Muscle of leg (tissue), 3 donors: ENCODE measurements at regions not wholly inside any gene's neighbourhood (a gene's known extent, or its start where the extent isn't known, plus 50 kb on each side); places are given as distances from the start of the nearest gene placed in this dataset.
"Not testable (repeated sequence)": the region's sequence is repeated elsewhere in the genome, so short reads cannot be mapped to it uniquely, and the experiment has no call there.

Experiments used
- DNase-seq: peaks from one replicate; pipeline ENCODE4 v3.0.0; 2013
- H3K27ac ChIP-seq: one replicate; pipeline ENCODE4 v1.5.1; 2013; ENCODE audit warnings: mild to moderate bottlenecking, low read length, control low read depth
- H3K27me3 ChIP-seq: one replicate; pipeline ENCODE4 v1.6.1; 2013; ENCODE audit warnings: low read length; ENCODE audit not compliant: control insufficient read depth, insufficient read depth
- H3K36me3 ChIP-seq: one replicate; pipeline ENCODE4 v1.6.1; 2013; ENCODE audit warnings: low read length; ENCODE audit not compliant: control insufficient read depth, insufficient read depth
- H3K4me1 ChIP-seq: one replicate; pipeline ENCODE4 v1.6.1; 2013; ENCODE audit warnings: low read length; ENCODE audit not compliant: control insufficient read depth, insufficient read depth
- H3K4me3 ChIP-seq: one replicate; pipeline ENCODE4 v1.5.1; 2013; ENCODE audit warnings: low read length, control low read depth
- H3K9me3 ChIP-seq: replicated peaks from 2 replicates; pipeline ENCODE4 v1.6.1; 2013; ENCODE audit warnings: low read depth, low read length; ENCODE audit not compliant: control insufficient read depth
- WGBS: methylation state at CpG from one replicate; pipeline ENCODE4 v1.1.5; 2013; ENCODE audit warnings: missing lambda C conversion rate; ENCODE audit not compliant: insufficient coverage; 5-methylcytosine and 5-hydroxymethylcytosine counted together

DNA sequence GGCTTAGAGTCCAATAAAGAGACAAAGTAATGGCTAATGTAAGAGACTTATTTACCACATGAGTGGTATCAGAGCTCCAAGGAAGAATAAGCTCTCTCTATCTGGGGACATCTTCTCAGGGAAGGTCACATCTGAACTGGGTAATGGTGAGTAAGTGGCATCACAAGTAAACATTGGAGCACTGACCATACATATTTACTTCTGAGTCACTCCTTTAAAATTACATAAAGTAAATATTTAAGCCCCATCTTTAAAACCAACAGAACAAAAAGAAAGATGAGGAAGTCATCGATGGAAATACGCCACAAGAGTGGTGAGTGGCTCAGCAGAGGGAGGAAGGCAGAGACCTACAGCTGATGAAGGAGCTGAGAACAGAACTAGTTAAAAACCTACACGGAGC, 159.9 kb downstream of the DUSP6 start:
- no peak for DNase-seq
- H3K36me3 ChIP-seq = no peaks in the 10 kb centered on the region
- H3K27ac ChIP-seq = no peak overlapping the region
- H3K27me3 ChIP-seq = no peaks in the 10 kb centered on the region
- WGBS = no CpG with 5 or more reads among the region's 3 CpGs
- no peak overlapping the region for H3K4me3 ChIP-seq
- H3K9me3 ChIP-seq = peaks cover 5% of the 10 kb centered on the region
- no peaks in the 10 kb centered on the region for H3K4me1 ChIP-seq

DNA sequence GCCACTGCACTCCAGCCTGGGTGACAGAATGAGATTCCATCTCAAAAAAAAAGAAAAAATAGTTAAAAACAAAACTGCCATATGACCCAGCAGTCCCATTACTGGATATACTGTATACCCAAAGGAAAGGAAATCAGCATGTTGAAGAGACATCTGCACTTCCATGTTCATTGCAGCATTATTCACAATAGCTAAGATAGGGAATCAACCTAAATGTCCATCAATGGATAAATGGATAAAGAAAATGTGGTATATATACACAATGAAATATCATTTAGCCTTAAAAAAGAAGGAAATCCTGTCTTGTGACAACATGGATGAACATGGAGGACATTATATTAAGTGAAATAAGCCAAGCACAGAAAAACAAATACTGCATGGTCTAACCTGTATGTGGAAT, 160.7 kb downstream of the DUSP6 start:
- not testable (repeated sequence) for H3K27me3 ChIP-seq, H3K4me1 ChIP-seq, H3K27ac ChIP-seq, H3K4me3 ChIP-seq, H3K36me3 ChIP-seq, H3K9me3 ChIP-seq, DNase-seq

DNA sequence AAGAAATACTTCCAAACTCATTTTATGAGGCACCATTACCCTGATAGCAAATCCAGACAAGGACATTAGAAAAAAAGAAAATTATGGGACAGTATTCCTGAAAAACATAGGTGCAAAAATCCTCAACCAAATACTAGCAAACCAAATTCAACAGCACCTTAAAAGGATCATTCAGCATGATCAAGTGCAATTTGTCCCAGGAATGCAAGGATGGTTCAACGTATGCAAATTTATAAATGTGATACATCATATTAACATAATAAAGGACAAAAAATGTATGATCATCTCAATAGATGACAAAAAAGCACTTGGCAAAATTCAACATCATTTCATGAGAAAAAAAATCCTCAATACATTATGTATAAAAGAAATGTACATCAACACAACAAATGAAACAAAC, 162.9 kb downstream of the DUSP6 start:
- Histone ChIP-seq H3K36me3 (no peaks in the 10 kb centered on the region), H3K9me3 (peaks cover 5% of the 10 kb centered on the region), H3K4me3 (no peak overlapping the region), H3K4me1 (no peaks in the 10 kb centered on the region), H3K27ac (no peak overlapping the region), H3K27me3 (no peaks in the 10 kb centered on the region)
- no peak for DNase-seq
- no CpG with 5 or more reads among the region's 1 CpG for WGBS

DNA sequence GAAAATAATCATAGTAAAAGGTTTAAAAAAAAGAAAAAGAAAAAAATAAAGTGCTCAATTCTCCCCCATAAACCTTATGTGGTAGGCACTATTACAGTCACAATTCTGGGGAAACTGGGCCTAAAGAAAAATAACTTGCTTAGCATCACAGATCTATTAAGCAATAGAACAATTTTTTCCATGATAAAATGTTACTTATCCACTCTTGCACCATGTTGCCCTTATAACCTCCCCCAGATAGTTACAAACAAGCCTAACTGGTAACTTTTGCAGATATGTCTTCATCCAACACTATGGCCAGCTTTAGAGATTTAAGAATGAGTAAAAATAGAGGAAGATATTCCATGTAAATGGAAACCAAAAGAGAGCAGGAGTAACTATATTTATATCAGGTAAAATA, 164.8 kb downstream of the DUSP6 start:
- H3K4me1 ChIP-seq = no peaks in the 10 kb centered on the region
- H3K27ac ChIP-seq = no peak overlapping the region
- H3K4me3 ChIP-seq = no peak overlapping the region
- no peaks in the 10 kb centered on the region for H3K27me3 ChIP-seq
- no peaks in the 10 kb centered on the region for H3K36me3 ChIP-seq
- DNase-seq = no peak
- H3K9me3 ChIP-seq = peaks cover 5% of the 10 kb centered on the region

DNA sequence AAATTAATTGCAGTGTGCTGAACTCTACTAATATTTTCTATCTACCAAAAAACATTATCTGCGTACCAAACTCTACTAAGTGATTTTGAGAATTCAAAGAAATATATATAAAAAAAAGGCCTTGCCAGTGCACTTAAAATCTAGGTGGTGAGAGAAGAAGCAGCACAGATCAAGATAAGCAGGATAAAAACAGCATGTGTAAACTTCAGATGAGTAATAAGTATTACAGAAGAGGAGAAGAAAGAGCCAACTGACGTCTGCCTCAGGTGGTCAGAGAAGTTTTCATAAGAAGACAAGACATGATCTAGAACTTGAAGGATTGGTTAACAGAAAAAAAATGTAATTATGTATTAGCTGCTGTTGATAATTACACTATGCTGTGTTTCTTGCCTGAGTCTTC, 166.4 kb downstream of the DUSP6 start:
- H3K9me3 ChIP-seq = peaks cover 5% of the 10 kb centered on the region
- WGBS = 63% methylated on average over 1 of the region's 2 CpGs
- no peak for DNase-seq
- H3K27me3 ChIP-seq = no peaks in the 10 kb centered on the region
- no peaks in the 10 kb centered on the region for H3K36me3 ChIP-seq
- H3K4me3 ChIP-seq = no peak overlapping the region
- H3K4me1 ChIP-seq = no peaks in the 10 kb centered on the region
- H3K27ac ChIP-seq = no peak overlapping the region

DNA sequence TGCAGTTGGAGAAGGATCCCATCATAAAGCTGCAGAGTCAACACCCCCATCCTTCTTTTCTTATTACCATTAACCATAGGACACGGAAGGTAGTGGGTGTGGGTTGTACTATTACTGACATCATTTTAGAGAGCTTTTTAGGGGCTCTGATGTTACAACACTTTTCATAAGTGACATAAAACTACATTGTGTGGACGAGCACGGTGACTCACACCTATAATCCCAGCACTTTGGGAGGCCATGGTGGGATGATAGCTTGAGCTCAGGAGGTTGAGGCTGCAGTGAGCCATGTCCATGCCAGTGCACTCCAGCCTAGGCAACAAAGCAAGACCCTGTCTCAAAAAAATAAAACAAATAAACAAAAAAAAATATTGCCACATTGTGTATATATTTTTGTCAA, 167.1 kb downstream of the DUSP6 start:
- Histone ChIP-seq H3K4me1 (no peaks in the 10 kb centered on the region), H3K36me3 (no peaks in the 10 kb centered on the region), H3K27ac (no peak overlapping the region), H3K27me3 (no peaks in the 10 kb centered on the region), H3K4me3 (no peak overlapping the region), H3K9me3 (peaks cover 3% of the 10 kb centered on the region)
- WGBS = no CpG with 5 or more reads among the region's 3 CpGs
- DNase-seq = no peak

DNA sequence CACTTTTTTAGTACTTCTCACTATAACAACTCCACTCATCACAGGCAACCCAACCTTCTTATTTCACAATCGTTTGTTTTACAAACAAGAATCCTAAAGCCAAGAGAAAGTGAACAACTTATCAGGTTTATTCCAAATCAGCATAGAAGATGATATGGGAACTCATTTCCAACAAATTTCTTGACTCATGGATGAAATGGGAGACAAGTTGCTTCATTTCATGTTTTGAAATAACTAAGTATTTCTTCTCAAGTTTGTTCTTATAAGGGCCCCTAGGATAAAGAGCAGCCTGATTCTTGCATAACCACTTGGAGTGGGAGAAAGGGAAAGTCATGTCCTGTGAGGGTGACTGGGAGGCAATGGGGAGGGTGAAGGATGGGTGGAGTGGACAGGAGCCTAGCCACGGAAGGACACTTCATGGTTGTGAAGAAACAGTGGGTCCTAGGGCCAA, 168.3 kb downstream of the DUSP6 start:
- Histone ChIP-seq H3K36me3 (no peaks in the 10 kb centered on the region), H3K27me3 (no peaks in the 10 kb centered on the region), H3K27ac (no peak overlapping the region), H3K4me1 (no peaks in the 10 kb centered on the region), H3K9me3 (no peaks in the 10 kb centered on the region), H3K4me3 (no peak overlapping the region)
- 80% methylated on average over 1 of the region's 2 CpGs for WGBS
- DNase-seq = no peak

DNA sequence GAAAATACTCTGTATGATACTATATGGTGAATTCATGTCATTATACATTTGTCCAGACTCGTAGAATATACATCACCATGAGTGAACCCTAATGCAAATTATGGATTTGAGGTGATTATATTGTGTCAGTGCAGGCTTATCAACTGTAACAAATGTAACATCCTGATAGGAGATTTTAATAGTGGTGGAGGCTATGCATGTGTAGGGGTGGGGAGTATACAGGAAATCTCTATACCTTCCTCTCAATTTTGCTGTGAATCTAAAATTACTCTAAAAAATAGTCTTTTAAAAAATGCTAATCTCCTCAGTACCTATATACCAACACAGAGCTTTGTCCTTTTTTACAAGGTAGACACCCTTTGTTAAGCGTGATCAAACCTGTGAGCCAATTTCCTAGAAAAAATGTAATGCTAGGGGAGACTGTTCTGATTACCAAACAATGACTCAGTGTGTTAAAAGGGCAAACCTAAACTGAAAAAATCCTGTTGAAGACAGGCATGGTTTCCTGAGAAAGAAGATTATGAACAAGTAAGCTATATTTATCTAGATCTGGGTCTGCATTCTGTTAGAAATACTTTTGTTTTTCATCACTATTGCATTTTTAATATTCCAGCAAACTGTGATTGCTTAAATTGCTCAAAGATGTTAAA, 170.9 kb downstream of the DUSP6 start:
- H3K27me3 ChIP-seq = no peaks in the 10 kb centered on the region
- H3K9me3 ChIP-seq = no peaks in the 10 kb centered on the region
- no peaks in the 10 kb centered on the region for H3K36me3 ChIP-seq
- peak overlapping the region; percentile 9 for H3K27ac ChIP-seq
- H3K4me3 ChIP-seq = no peak overlapping the region
- WGBS = no CpG with 5 or more reads among the region's 2 CpGs
- no peaks in the 10 kb centered on the region for H3K4me1 ChIP-seq
- no peak for DNase-seq

DNA sequence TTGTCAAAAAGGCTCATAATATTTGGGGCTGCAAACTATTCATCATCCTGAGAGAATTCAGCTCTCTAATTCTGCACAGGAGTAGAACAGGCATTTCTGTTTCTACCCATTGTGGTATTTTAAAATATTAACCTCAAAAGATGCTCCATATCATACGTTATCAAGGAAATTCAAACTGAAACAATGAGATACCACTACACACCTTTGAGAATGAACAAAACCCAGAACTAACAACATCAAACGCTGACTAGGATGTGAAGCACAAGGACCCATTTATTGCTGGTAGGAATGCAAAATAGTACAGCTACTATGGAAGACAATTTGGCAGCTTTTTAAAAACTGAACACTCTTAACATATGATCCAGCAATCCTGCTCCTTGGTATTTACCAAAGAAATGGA, 171.8 kb downstream of the DUSP6 start:
- Histone ChIP-seq H3K9me3 (no peaks in the 10 kb centered on the region), H3K4me3 (no peak overlapping the region), H3K27me3 (no peaks in the 10 kb centered on the region), H3K36me3 (no peaks in the 10 kb centered on the region), H3K4me1 (no peaks in the 10 kb centered on the region), H3K27ac (no peak overlapping the region)
- no peak for DNase-seq
- no CpG with 5 or more reads among the region's 2 CpGs for WGBS

DNA sequence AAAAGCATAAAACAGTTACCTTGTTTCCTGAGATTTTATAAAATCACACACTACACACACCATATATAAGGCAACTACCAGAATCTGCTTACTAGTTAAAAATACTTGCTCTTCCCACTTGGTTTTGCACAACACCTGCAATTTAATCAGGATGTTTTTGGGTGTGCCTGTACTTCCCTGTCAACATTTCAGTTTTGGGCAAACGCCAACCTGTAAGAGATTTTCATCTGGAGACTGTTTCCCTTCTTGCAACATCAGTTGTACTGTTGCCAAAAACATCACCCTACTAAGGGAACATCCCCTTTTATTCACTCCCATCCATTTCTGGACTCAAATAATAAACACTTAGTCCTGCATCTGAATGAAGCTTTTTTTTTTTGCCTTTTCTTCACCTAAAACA, 172.3 kb downstream of the DUSP6 start:
- Histone ChIP-seq H3K27ac (peak overlapping the region; percentile 17), H3K9me3 (no peaks in the 10 kb centered on the region), H3K4me1 (no peaks in the 10 kb centered on the region), H3K4me3 (no peak overlapping the region), H3K27me3 (no peaks in the 10 kb centered on the region), H3K36me3 (no peaks in the 10 kb centered on the region)
- 0% methylated on average over 1 of the region's 1 CpG for WGBS
- DNase-seq = peak; percentile 96

DNA sequence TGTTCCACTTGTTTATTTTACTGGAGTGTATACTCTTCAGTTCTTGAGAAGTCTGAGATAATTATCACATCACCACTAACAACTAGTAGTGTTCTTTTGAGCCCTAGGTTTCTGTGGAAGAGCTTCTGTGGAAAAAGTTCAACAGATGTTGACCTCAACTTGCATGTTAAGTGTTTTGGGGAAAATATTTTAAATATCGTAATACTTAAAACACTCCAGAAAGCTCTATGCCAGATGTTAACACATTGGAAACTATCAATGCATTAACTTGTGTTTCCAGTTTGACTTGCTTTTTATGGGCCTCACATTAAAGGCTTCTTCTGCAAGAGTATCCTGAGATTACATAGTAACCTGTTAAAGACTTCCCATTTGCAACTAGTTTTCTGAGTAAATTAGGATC, 173.1 kb downstream of the DUSP6 start:
- H3K27ac ChIP-seq = peak overlapping the region; percentile 18
- no peaks in the 10 kb centered on the region for H3K9me3 ChIP-seq
- H3K4me1 ChIP-seq = no peaks in the 10 kb centered on the region
- H3K27me3 ChIP-seq = no peaks in the 10 kb centered on the region
- H3K36me3 ChIP-seq = no peaks in the 10 kb centered on the region
- no peak overlapping the region for H3K4me3 ChIP-seq
- peak; percentile 89 for DNase-seq
- no CpG with 5 or more reads among the region's 1 CpG for whole genome bisulfite sequencing
